ENCODE measurements at regions not wholly inside any gene's neighbourhood (a gene's known extent, or its start where the extent isn't known, plus 50 kb on each side); places are given as distances from the start of the nearest gene placed in this dataset.

GRCh38 chr16:51779240-51779639 lies 628.2 kb upstream of the SALL1 start:
- TF ChIP-seq ZNF565 (CRISPR knock-in tag; conservative IDR thresholded peaks at IDR 0.05; ENCODE audit: low read depth) (no peak), ZNF8 (CRISPR knock-in tag; IDR thresholded peaks at IDR 0.05) (no peak), ARNTL (CRISPR knock-in tag; IDR thresholded peaks at IDR 0.05; ENCODE audit: borderline replicate concordance, low read depth) (no peak), ZFP30 (CRISPR knock-in tag; IDR thresholded peaks at IDR 0.05) (no peak), ZFP3 (CRISPR knock-in tag; IDR thresholded peaks at IDR 0.05) (no peak), RARB (CRISPR knock-in tag; IDR thresholded peaks at IDR 0.05) (no peak), SNAI2 (CRISPR knock-in tag; IDR thresholded peaks at IDR 0.05) (no peak), POU6F1 (CRISPR knock-in tag; IDR thresholded peaks at IDR 0.05; ENCODE audit: borderline replicate concordance, low read depth) (no peak), ZC3H10 (CRISPR knock-in tag; IDR thresholded peaks at IDR 0.05) (no peak), PATZ1 (CRISPR knock-in tag; IDR thresholded peaks at IDR 0.05; ENCODE audit: borderline replicate concordance) (no peak), ZNF70 (CRISPR knock-in tag; IDR thresholded peaks at IDR 0.05) (no peak)
